Upper lobe of right lung (tissue), 1 donor: ENCODE measurements at regions not wholly inside any gene's neighbourhood (a gene's known extent, or its start where the extent isn't known, plus 50 kb on each side); places are given as distances from the start of the nearest gene placed in this dataset.

Experiments used
- ATAC-seq: fragments of 200-7000 bp; cut with Tn5 transposase; one replicate; pipeline ENCODE4 v1.9.1; 2020; ENCODE audit warnings: mild to moderate bottlenecking, moderate library complexity
- DNase-seq: peaks from one replicate; pipeline ENCODE4 v3.0.0-alpha.2; 2020
- H3K27ac ChIP-seq: fragments of 200-600 bp; one replicate; pipeline ENCODE4 v1.8.0; 2022
- H3K27me3 ChIP-seq: fragments of 200-600 bp; one replicate; pipeline ENCODE4 v1.8.0; 2022; ENCODE audit warnings: mild to moderate bottlenecking
- H3K36me3 ChIP-seq: fragments of 200-600 bp; one replicate; pipeline ENCODE4 v1.8.0; 2022
- H3K4me1 ChIP-seq: fragments of 200-600 bp; one replicate; pipeline ENCODE4 v1.8.0; 2022
- H3K4me3 ChIP-seq: fragments of 200-600 bp; one replicate; pipeline ENCODE4 v1.8.0; 2022; ENCODE audit warnings: mild to moderate bottlenecking
- H3K9me3 ChIP-seq: fragments of 200-600 bp; one replicate; pipeline ENCODE4 v1.8.0; 2022
- CTCF ChIP-seq: fragments of 200-600 bp; IDR thresholded peaks from one replicate; pipeline ENCODE4 v1.8.0; 2022; ENCODE audit warnings: antibody characterized with exemption
- intact Hi-C: fragments of 100-400 bp; cut with DNase I; formaldehyde crosslinking; loops from one replicate; pipeline ENCODE4 v1.11.0; 2022
- donor health status: DM: no; HTN: yes; CAD: no; lungs with severe emphysema.

GRCh38 chr4:148808416-148808815 lies 366.2 kb upstream of the NR3C2 start:
- H3K4me1 ChIP-seq, result no peaks in the 10 kb centered on the region
- no peaks in the 10 kb centered on the region for H3K36me3 ChIP-seq
- intact Hi-C loops, result no loop called here
- H3K4me3 ChIP-seq, result no peak overlapping the region
- TF ChIP-seq CTCF, result no peak
- no peaks in the 10 kb centered on the region for H3K9me3 ChIP-seq
- no peak overlapping the region for H3K27ac ChIP-seq
- ATAC-seq (no peak), DNase-seq (no peak)
- H3K27me3 ChIP-seq, result no peaks in the 10 kb centered on the region

GRCh38 chr4:148800940-148801339 lies 358.7 kb upstream of the NR3C2 start:
- intact Hi-C loops, result no loop called here
- no peaks in the 10 kb centered on the region for H3K9me3 ChIP-seq
- H3K27me3 ChIP-seq, result no peaks in the 10 kb centered on the region
- DNase-seq, result no peak
- no peak for TF ChIP-seq CTCF
- no peak overlapping the region for H3K4me3 ChIP-seq
- H3K27ac ChIP-seq, result no peak overlapping the region
- ATAC-seq, result no peak
- H3K4me1 ChIP-seq, result no peaks in the 10 kb centered on the region
- H3K36me3 ChIP-seq, result no peaks in the 10 kb centered on the region

GRCh38 chr4:148800336-148800885 lies 358.2 kb upstream of the NR3C2 start:
- Histone ChIP-seq H3K36me3 (no peaks in the 10 kb centered on the region), H3K27me3 (no peaks in the 10 kb centered on the region), H3K27ac (no peak overlapping the region), H3K4me3 (no peak overlapping the region), H3K9me3 (no peaks in the 10 kb centered on the region), H3K4me1 (no peaks in the 10 kb centered on the region)
- no peak for ATAC-seq
- TF ChIP-seq CTCF, result no peak
- intact Hi-C loops, result no loop called here
- DNase-seq, result no peak

- Histone ChIP-seq H3K27ac (peak overlapping the region; percentile 60), H3K9me3 (no peaks in the 10 kb centered on the region), H3K27me3 (no peaks in the 10 kb centered on the region), H3K4me1 (no peaks in the 10 kb centered on the region), H3K4me3 (no peak overlapping the region), H3K36me3 (no peaks in the 10 kb centered on the region)
- DNase-seq (peak; percentile 66), ATAC-seq (peak; percentile 96)
- no peak for TF ChIP-seq CTCF
- intact Hi-C loops, result no loop called here
These were observed 353.1 kb upstream of the NR3C2 start for GRCh38 chr4:148795156-148795864.

GRCh38 chr4:148793221-148793620 lies 351.0 kb upstream of the NR3C2 start:
- no peak for DNase-seq
- intact Hi-C loops, result no loop called here
- Histone ChIP-seq H3K36me3 (no peaks in the 10 kb centered on the region), H3K27ac (no peak overlapping the region), H3K4me1 (no peaks in the 10 kb centered on the region), H3K27me3 (no peaks in the 10 kb centered on the region), H3K4me3 (no peak overlapping the region), H3K9me3 (no peaks in the 10 kb centered on the region)
- no peak for ATAC-seq
- TF ChIP-seq CTCF, result no peak
